COR-L47 (cell line): ENCODE measurements at regions not wholly inside any gene's neighbourhood (a gene's known extent, or its start where the extent isn't known, plus 50 kb on each side); places are given as distances from the start of the nearest gene placed in this dataset.

ENCODE experiments used
- DNase-seq: peaks from one replicate; lab custom pipeline; 2025; lab: John Stamatoyannopoulos, UW

DNA sequence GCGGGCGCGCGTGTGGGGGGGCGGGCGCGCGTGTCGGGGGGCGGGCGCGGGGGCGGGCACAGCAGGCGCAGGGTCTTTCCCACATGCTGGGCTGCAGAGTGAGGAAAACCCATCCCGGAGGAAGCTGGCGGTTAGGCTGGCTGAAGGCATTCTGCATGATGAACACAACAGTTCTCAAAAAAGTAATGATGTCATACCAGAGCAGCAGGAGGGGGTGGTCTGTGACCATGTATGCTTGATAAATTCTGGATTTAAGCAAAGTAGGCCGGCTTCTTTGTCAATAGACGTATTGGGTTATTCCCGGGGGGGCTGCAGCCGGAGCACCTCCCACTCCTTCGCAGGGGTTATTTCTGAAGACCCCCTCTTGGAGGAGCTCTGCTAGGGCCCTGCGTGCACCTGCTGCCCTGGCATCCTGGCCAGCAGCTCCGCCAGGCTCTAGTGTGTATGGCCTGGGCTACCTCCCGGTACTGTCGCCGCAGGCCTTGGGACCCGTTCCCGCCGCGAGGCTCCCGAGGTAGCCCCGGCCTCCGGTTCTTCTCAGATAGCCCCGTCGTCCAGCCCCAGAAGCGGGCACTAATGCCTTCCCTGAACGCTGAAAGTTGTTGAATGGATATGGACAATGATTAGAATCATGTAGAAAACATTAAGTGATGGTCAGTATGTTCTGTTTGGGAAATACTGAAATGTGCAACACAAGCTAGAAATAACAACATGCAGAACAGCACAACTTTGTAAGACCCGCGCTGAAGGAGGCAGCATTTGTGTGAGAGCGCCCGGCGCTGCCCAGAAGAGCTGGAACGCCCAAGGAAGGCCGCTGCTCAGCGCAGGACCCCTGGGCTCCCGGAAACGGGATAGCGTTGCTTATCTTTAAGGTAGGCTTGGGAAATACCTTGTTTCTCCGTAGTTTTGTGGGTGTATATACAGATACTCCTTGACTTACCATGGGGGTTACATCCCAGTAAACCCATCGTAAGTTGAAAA, 101.4 kb upstream of the RAB6C start:
- no peak for DNase-seq

GRCh38 chr2:129879614-129880180, 99.8 kb upstream of the RAB6C start:
- no peak for DNase-seq

DNA sequence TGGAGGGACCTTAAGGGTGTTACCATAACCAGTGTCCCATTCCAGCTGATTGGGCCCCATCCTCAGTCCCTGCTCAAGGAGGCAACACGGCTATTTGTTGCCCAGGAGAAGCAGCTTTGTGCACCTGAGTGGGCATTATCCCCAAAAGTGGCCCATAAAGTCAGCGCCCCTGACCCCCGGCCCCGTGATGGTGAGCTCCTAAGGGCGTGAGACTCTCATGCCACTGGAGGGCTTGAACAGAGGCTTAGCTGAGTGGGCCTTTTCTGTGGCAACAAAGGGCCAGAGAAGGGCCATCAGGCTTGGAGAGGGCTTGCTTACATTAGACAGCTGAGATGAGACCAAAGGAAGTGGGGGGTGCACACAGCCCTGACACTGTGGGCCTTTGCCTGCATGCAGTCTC, 99.2 kb upstream of the RAB6C start:
- no peak for DNase-seq

GRCh38 chr2:129880971-129881370, 98.5 kb upstream of the RAB6C start:
- no peak for DNase-seq

DNA sequence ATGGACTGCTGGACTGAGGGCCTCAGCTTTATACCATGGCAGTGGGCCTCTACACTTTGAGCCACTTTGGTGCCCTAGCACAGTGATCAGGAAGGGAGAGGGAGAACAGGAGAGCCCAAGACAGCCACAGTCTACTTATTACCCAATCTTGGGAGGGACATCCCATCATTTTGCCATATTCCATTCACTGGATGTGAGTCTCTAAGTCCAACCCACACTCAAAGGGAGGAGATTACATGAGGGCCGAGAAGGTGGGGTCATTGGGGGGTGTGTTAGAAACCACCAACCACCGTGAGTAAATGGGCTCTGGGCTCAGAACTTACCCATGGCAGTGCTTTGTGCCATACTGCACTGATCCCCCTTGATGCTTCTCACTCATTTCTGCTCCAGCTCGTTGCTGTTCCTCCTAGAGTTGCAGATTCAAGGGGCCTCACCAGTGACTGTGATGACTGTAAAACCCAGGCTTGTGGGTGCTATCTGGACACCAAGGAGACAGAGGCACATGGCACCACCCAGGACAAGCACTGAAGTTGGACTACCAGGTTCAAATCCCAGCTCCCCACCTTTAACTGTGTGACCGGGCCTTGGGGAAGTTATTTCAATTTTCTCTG, 97.6 kb upstream of the RAB6C start:
- no peak for DNase-seq

- no peak for DNase-seq
Observed at GRCh38 chr2:129882476-129882875, 97.0 kb upstream of the RAB6C start.

DNA sequence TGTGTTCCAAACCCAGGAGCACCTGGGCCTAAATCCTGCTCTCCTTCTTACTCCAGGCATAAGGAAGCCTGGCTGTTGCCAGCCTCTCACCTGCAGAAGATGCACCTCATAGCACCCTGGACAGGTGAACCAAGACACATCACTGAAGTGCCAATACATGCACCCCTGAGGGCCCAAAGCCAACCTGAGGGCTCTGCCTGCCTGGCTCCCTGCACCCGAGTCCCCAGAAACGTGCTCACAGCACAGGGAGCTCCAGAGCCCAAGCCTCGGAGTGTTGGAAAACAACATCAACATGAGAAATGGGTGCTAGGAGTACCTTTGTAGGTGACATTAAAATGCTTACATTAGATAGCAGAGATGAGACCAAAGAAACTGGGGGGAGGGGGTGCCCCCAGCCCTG, 96.3 kb upstream of the RAB6C start:
- no peak for DNase-seq

DNA sequence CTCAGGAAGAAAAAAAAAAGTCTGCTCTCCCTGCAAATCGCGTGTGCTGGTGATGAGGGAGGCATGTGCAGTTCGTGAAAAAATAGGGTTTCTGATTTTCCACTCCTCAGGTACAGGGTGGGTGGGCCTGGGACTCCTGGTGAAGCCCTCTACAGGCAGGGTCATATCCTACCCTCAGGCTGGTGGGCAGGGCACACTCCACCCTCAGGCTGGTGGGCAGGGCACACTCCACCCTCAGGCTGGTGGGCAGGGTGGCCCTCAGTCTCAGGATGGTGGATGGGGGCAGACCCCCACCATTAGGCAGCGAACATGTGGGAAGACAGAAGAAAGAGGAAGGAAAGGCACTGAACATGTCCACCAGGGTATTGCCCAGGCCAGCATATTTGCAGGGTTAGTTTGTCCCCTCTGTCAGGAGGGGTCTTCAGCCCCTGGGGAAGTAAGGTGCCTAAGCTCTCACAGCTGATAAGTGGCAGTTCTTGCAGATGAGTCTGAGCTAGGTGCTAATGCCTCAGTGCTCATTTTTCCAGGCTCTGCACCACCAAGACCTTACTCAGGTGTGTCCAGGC, 95.2 kb upstream of the RAB6C start:
- DNase-seq, result no peak

DNA sequence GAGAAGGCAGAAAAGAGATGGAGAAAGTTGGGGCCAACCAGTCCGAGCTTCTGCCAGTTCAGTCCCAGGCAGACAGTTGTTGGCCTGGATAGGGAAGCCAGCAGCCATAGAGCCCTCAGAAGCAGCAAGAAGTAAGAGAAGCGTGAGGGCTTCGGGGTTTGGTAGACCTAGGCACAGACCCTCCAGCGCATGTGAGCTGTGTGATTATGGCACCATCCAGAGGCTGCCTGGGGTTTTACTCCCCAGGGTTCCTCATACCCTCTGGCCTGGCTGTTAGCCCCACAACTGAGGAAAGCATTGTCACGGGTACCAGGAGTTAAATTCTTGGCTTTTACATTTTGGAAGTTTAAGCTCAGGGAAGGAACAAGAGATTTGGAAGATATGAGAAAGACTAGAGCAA, 93.7 kb upstream of the RAB6C start:
- DNase-seq, result no peak

DNA sequence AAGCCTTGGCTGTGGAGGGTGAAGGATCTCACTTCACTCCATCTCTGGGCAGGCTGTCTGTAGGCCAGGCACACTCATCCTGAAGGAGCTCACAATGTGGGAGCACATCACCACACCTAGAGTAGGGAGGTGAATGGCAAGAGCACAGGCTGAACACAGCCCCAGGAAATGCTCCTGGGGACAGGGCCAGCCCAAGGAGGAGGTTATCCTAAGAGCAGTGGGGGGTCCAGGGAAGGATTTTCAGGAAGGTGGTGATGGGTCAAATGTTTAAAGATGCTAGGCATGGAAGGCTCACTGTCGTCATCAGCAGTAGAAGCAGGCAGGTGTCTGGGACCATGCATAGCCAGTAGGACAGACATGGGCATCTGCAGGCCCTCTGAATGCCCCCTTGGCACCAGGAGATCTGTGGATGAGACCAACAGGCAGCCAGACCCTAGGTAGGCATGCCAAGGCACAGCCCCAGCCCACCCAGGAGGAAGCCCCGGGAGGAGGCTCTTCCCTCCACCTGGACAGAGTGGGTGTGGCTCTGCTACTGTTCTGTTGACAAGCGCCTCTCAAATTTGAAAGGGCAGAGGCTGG, 91.7 kb upstream of the RAB6C start:
- DNase-seq, result no peak

DNA sequence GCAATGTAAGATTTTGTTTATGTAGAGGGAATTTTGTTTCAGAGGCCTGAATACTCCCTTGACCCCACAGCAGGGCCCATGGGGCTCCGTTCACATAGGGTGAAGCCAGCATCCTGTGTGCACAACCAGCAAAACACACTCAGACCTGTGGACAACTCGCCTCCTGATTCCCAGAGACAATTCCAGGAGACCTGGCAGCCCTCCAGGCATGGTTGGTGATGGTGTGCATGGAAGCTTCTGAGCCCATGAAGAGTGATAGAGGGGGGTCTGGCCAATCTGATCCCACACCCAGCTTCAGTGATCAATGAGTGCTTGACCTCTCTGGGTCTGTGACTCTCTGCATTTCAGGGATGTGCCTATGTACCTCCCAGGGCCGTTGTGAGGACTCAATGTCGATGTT, 91.0 kb upstream of the RAB6C start:
- no peak for DNase-seq

GRCh38 chr2:129888896-129889295, 90.6 kb upstream of the RAB6C start:
- no peak for DNase-seq

DNA sequence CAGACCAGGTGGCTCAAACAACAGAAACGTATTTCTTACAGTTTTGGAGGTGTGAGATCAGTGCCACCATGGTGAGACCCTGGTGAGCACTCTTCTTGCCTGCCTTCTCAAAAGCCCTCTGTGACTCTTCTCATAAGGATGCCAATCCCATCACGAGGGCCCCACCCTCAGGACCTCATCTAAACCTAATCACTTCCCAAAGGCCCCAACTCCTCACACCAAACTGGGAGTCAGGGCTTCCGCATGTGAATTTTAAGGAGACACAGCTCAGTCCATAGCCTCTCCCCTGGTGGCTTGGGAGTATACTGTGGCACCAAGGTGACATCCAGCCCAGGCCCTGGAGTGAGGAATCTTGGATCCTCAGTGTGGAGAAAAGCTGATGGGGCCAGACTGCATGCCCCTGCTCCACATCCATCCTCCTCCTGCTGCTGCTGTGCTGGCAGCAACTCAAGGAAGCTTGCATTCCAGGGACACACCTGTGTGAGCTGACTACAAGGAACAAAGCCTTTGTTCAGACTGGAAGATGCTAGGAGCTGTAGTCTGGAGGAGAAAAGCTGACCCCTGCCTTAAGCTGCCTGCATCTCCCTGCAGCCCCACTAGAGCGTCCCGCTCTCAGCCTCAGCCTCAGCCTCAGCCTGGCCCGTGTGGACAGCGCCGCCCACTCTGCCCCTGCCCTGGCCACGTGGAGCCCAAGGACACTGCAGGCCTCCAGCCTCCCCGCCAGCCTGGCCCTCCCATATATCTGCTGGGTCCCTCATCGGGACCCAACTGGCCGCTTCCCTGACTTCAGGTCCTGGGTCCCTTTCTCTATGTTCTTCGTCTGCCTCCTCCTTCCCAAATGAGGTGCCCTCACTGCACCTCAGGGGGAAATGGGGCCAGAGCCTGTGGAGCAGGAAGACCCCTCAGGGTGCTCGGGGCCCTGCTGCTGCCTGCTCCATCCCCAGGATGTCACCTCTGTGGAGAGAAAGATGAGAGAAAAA, 87.8 kb upstream of the RAB6C start:
- no peak for DNase-seq

GRCh38 chr2:129892360-129892759, 87.1 kb upstream of the RAB6C start:
- no peak for DNase-seq

- DNase-seq, result no peak
Observed at GRCh38 chr2:129892773-129893172, 86.7 kb upstream of the RAB6C start.

DNA sequence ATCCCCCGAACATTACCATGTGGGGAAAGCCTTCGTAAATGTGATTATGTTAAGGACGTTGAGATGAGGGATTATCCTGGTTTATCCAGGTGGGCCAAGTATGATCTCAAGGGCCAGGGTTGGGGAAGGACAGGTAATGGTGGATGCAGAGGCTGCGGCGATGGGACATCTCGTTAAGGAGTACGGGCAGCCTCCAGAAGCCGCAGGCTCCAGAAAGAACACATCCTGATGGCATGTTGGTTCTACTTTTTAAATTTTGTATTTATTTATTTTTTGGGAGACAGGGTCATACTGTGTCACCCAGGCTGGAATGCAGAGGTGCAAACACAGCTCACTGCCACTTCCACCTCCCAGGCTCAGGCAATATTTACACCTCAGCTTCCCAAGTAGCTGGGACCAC, 86.2 kb upstream of the RAB6C start:
- no peak for DNase-seq

GRCh38 chr2:129894616-129895015, 84.8 kb upstream of the RAB6C start:
- no peak for DNase-seq

- no peak for DNase-seq
Observed at GRCh38 chr2:129895061-129895460, 84.4 kb upstream of the RAB6C start.

GRCh38 chr2:129895526-129896082, 83.9 kb upstream of the RAB6C start:
- DNase-seq, result no peak

DNA sequence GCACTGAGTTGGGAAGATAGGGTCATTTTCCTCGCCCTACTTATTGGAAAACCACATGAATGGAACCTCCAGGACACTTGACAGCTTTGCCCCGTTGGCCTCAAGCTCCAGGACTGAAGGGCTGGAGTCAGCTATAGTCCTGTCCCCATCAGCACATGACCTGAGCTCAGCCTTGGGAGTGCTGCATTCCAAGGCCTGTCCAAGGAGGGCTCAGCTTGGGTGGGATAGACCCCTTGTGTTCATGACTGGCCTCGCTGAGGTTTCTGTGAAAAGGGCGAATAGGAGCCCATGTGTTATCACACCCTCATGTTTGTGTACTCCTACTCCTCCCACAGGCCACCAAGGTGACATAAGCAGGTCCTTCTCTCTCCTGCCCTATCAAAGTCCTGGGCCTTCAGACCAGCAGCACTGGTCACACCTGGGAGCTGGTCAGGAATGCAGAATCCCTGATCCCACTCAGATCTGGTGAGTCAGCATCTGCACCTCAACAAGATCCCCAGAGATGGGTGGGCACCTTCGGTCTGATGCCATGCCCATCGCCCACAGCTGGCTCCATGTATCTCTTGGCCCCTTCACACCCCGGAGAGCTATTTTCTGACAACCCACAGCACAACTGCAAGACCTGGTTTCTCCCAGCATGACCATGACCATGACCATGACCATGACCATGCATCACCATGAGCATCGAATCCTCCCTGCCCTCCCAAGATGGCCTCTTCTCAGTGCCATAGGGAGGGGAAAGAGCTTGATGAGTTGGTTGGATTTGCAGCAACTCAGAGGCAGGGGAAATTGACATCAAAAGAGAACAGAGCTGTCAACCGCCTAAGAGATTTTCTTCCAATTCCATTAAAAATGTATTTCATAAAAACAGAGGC, 83.0 kb upstream of the RAB6C start:
- DNase-seq, result no peak
